ENCODE measurements at regions not wholly inside any gene's neighbourhood (a gene's known extent, or its start where the extent isn't known, plus 50 kb on each side); places are given as distances from the start of the nearest gene placed in this dataset.
"Not testable (repeated sequence)": the region's sequence is repeated elsewhere in the genome, so short reads cannot be mapped to it uniquely, and the experiment has no call there.

DNA sequence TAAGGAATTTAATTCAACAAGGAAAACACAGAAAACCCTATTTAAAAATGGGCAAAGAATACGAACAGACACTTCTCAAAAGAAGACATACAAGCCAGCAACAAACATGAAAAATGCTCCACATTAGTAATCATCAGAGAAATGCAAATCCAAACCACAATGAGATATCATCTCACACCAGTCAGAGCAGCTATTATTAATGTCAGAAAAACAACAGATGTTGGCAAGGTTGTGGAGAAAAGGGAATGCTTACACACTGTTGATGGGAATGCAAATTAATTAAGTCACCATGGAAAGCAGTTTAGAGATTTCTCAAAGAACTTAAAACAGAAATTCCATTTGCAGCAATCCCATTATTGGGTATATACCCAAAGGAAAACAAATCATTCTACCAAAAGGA, 55.2 kb downstream of the GCC1 start:
- no peak for FAIRE-seq

DNA sequence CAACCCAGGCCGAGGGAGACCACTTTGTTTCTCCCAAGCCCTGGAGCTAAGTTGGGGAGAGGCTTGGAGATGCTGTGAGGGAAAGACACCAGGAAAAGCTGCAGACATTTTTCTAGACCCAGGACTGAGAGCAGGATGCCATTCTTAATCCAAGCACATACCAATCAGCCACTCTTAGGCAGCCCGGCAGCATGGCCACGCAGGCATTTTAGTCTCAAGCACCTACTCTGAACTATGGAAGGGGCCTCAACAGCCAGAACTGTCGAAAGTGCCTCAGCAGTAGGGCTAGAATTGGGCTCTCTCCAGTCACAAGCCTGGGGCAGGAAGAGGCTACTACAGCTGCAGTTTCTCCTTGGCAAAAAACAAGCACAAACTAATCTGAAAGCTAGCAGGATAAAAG, 57.8 kb downstream of the GCC1 start:
- no peak for FAIRE-seq

- no peak for FAIRE-seq
Observed at GRCh38 chr7:127525866-127526480, 59.4 kb downstream of the GCC1 start.

DNA sequence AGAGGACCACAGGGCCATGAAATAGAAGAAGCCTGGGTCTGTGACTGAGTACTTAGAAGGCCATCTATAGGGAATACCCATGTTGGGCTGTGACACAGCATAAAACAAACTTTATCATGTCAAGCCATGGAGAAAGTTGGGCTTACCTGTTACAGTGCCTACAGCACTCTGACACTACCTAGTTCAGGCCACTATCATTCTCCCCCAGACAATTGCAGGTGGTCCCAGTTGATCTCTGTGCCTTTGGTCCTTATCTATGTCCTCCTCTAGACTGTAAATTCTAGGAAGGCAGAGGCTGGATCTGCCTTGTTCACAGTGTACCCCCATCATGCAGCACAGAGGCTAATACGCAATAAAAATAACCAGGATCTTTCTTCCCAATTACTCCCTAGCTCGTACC, 69.1 kb downstream of the GCC1 start:
- FAIRE-seq, result no peak

GRCh38 chr7:127514499-127514898, 70.9 kb downstream of the GCC1 start:
- FAIRE-seq, result peak; percentile 81

DNA sequence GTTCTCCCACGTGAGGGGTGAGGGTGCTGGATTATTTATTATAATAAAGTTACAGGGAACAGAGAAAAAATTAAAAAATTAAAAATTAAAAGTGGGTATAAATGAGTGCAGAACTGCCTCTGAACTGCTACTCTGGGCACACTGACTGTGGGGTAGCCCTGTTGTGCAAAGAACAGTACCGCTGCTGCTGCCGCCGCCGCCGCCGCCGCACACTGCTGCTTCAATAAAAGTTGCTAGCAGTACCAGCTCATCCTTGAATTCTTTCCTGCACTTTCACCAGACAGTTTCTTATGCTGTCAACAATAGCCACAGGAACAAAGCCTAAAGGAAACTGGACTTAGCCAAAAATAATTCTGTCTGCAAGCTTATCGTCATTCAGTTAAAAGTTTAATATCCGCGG, 72.1 kb downstream of the GCC1 start:
- no peak for FAIRE-seq

- no peak for FAIRE-seq
Observed at GRCh38 chr7:127512663-127513062, 72.7 kb downstream of the GCC1 start.

DNA sequence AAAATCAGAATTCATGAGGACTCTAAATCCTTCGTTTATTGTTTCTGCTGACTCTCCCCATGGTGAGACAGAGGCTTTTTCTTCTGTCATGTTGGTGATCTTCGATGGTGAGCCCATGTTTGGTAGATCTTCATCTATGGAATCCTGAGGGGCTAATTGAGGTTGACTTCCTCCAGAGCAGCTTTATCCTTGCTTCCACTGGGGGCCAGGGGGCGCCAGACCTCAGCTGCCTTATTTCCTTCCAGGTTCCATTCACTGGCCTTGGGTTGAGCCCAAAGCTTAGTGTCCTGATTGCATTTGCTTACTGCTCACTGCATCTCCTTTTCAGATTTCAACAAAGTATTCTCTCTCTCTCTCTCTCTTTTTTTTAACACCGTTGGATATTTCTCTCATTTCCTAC, 80.7 kb downstream of the GCC1 start:
- FAIRE-seq, result no peak

DNA sequence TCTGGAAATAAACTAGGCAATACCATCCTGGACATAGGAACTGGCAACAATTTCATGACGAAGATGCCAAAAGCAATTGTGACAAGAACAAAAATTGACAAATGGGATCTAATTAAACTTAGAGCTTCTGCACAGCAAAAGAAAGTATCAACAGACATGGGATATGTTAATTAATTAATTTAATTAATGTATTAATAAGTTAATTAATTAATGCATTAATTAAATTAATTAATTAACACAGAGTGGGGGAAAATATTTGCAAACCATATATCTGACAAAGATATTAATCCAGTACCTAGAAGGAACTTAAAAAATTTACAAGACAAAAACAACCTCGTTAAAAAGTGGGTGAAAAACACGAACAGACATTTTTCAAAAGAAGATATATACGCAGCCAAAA, 83.6 kb downstream of the GCC1 start:
- no peak for FAIRE-seq

DNA sequence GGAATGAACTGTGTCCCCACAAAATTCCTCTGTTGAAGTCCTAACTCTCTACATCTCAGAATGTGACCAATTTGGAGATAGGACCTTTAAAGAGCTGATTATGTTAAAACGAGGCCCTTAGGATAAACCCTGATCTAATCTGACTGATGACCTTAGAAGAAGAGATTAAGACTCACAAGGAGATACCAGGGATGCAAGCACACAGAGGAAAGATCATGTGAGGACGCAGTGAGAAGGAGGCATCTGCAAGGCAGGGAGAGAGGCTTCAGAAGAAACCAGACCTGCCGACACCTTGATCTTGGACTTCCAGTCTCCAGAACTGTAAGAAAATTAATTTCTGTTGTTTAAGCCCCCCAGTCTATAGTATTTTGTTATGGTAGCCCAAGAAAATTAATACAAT, 94.9 kb upstream of the ZNF800 start:
- FAIRE-seq, result no peak

DNA sequence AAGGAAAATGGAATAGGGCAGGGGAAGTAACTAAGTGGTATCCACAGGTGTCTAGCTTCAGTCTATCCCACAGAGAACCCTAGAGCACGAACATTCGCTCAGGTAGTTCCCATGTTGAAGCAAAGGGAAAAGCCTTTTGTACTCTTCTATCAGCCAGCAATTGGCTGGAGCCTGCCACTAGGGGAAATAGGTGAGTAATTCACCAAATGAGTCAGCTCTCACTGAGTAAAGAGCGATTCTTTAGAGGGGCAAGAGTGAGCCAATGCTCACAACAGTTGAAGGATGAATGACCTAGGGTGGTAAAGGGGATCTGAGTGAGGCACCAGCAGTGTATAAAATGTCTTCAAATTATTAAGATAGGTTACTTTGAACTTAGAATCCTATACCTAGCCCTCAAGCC, 94.1 kb upstream of the ZNF800 start:
- FAIRE-seq, result no peak

DNA sequence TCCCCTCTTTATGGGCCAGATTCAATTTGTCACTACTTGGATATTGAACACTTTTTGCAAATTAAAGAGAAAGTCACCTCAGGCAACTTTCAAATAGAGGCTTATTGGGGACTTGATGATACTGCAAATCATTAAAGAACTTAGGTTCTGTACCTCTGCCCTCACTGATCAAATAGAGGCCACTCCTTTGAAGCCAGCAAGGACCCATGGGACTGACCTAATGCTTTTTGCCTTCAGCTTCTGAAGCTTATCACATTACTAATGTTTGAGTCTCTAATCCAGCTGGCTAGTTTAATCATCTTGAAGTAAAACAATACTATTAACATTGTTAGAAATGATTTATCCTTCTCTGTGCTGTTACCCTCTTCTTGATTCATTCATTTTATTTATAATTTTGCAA, 93.0 kb upstream of the ZNF800 start:
- FAIRE-seq, result no peak

DNA sequence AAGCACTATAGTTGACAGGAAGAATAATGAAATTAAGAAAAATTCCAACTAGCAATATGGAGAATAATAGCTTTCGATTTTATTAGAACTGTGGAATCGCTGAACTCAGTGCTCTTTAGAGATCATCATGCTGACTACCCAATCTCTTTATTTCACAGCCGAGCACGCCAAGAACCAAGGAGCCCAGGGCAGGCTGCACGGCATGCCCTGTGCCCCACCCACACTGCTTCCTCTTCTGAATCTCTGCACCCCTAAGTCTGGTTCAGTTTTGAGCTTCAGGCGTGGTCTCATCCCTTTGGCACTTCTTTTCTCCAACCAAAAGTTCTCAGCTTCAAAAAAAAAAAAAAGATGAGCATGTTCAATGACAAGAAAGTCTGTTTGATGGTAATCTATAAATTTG, 92.4 kb upstream of the ZNF800 start:
- no peak for FAIRE-seq

GRCh38 chr7:127478461-127478860, 86.0 kb upstream of the ZNF800 start:
- no peak for FAIRE-seq

DNA sequence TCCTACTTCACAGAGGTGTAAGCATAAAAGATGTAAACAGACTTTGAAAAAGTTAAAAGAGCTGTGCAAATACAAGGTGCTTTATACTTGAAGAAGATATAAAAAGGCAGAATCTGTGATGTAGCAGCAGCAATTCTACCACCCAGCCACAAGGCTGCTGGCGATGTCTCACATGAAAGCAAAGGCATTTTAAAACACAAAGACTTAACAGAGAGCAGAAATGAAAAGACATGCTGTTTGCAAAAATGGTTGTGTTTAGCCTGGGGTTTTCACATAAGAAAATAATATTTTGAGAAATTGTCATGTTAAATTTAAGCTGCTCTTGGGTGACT, 85.5 kb upstream of the ZNF800 start:
- FAIRE-seq, result no peak

- FAIRE-seq, result peak; percentile 33
Observed at GRCh38 chr7:127477295-127478023, 85.0 kb upstream of the ZNF800 start.

DNA sequence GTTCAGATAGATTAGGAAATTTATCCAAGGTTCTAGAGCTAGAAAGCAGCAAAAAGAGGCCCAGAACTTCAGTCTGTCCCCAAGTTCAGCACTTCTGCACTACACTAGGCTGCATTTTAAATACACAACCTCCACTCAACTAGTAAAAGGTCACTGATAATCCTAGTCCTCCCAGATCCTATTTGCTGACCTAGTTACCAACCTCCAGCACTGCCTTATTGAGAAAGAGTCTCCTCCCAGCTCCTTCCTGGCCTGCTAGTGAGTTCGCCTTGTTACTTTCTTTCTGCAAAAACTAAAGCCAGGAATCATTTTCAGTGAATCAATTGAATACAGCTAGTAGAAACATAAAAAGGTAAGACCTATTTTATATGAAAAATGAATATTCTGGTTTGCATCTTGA, 84.1 kb upstream of the ZNF800 start:
- FAIRE-seq, result no peak

DNA sequence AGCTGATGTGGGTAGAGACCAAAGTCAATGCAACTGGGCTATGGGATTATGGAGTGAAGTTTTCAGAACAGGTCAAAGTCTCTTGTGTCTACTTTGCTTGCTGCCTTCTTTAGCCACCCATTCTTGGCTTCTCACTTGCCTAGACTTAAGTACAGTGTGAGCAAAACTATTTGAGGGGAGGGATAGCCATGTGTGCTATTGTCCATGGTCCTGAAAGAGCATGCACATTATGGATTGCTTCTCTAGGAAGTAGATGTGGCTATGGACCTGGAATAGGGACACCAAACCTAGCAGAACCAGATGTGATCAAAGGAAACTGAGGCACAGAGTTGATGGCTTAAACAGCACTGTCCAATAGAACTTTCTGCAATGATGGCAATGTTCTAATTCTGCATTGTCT, 81.9 kb upstream of the ZNF800 start:
- FAIRE-seq, result no peak

DNA sequence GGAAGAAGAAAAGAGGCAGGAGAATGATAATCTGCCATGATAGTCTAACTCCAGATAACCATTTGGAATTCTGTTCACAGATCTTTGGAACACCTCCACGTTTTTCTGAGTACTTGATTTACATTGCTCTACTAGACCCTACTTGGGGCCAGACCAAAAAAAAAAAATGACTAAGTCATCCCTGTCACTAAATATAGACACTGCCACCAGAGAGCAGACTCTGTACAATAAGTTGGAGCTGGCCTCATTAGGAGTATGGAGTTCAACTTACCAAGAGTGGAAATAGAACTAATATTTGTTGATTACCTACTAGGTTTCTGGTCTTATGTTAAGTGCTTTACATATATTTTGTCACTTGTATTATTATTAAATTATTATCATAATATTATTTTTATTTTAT, 80.9 kb upstream of the ZNF800 start:
- peak; percentile 33 for FAIRE-seq

GRCh38 chr7:127460077-127460476, 67.6 kb upstream of the ZNF800 start:
- FAIRE-seq, result no peak

DNA sequence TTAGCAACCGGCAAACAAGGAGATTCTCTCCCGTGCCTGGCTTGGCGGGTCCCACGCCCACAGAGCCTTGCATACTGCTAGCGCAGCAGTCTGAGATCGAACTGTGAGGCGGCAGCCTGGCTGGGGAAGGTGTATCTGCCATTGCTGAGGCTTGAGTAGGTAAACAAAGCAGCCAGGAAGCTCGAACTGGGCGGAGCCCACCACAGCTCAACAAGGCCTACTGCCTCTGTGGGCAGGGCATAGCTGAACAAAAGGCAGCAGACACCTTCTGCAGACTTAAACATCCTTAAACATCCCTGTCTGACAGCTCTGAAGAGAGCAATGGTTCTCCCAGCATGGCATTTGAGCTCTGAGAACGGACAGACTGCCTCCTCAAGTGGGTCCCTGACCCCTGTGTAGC, 58.8 kb upstream of the ZNF800 start:
- not testable (repeated sequence) for FAIRE-seq

GRCh38 chr7:127448566-127448965, 56.1 kb upstream of the ZNF800 start:
- no peak for FAIRE-seq

GRCh38 chr7:127447326-127447945, 54.9 kb upstream of the ZNF800 start:
- FAIRE-seq, result no peak

DNA sequence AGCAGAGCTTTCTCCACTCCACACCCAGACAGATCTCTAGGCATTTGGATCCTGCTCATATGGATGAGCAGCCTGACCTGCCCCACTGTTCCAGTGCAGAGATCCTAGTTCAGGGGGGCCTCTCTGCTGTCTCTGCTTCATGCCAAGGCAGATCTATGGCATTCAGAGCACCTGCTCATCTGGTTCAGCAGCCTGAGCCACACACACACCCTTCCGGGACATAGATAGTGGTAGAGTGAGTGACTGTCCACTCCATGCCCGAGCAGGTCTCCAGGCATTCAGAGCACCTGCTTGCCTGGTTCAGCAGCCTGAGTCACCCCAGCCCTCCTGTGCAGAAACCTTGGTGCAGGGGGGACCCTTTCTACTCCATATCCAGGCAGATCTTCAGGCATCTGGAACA, 54.3 kb upstream of the ZNF800 start:
- FAIRE-seq, result no peak

All from islet of Langerhans (tissue), 1 donor.